Activated T-helper 17 cell treated with anti-CD3 and anti-CD28 coated beads, Interleukin-2, amount 50 U/mL, for 72 hours (primary cell): ENCODE measurements at regions not wholly inside any gene's neighbourhood (a gene's known extent, or its start where the extent isn't known, plus 50 kb on each side); places are given as distances from the start of the nearest gene placed in this dataset.
A peak's percentile ranks its signal among the peaks of the same experiment; 100 is the strongest.

Experiments used
- ATAC-seq: fragments of 150-1000 bp; cut with Tn5 transposase; replicated peaks from 2 replicates; pipeline ENCODE4 v1.10.0; 2021; ENCODE audit warnings: mild to moderate bottlenecking, moderate library complexity
- H3K27ac Mint-ChIP-seq: one replicate; pipeline ENCODE4 v1.8.0; 2022; ENCODE audit warnings: mixed read lengths
- H3K27me3 Mint-ChIP-seq: one replicate; pipeline ENCODE4 v1.8.0; 2022; ENCODE audit warnings: mixed read lengths
- H3K36me3 Mint-ChIP-seq: one replicate; pipeline ENCODE4 v1.8.0; 2022; ENCODE audit warnings: low read depth, mild to moderate bottlenecking, mixed read lengths
- H3K4me1 Mint-ChIP-seq: one replicate; pipeline ENCODE4 v1.8.0; 2022; ENCODE audit warnings: mixed read lengths
- H3K4me3 Mint-ChIP-seq: one replicate; pipeline ENCODE4 v1.8.0; 2022; ENCODE audit warnings: mild to moderate bottlenecking, mixed read lengths
- H3K9me3 Mint-ChIP-seq: one replicate; pipeline ENCODE4 v1.8.0; 2022; ENCODE audit warnings: mixed read lengths

DNA sequence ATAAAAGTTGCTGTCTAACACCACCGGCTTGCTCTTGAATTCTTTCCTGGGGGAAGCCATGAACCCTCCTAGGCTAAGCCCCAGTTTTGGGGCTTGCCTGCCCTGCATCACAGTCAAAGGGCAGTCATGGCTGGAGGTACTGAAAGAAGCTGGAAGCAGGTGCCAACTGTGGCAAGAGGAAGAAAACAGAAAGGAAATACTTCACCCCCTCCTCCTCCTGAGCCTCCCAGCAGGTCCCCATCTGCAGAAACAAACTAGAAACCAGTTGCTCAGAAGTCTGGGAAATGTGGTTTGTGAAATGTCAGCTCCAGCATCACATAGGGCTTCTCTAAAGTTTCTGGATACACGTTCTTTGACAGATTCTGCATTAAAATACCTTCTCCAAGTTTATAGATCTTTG is 150.0 kb upstream of the PSMD7 start:
- peaks cover 2% of the 10 kb centered on the region for H3K27me3 Mint-ChIP-seq
- ATAC-seq, result no peak
- H3K9me3 Mint-ChIP-seq, result no peaks in the 10 kb centered on the region
- no peak overlapping the region for H3K4me3 Mint-ChIP-seq
- no peak overlapping the region for H3K27ac Mint-ChIP-seq
- no peaks in the 10 kb centered on the region for H3K36me3 Mint-ChIP-seq
- H3K4me1 Mint-ChIP-seq, result no peaks in the 10 kb centered on the region

DNA sequence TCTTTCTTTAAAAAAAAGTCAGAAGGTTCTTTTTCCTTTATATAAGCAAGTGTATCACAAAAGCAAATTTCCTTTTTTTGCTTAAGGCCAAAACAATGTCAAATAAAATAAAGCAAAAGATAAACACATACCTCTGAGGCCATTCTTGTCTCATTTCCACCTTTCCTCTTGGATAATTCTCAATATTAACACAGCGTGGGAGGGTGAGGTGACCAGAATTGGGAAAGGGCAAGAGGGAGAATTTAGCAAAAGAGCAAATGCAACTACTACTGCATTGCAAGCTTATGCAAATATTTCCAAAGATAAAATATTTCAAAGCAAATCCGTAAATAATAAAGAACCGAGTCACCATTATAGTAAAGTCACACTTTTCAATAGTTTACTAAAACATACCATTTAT is 153.4 kb upstream of the PSMD7 start:
- no peaks in the 10 kb centered on the region for H3K4me1 Mint-ChIP-seq
- peaks cover 8% of the 10 kb centered on the region for H3K27me3 Mint-ChIP-seq
- ATAC-seq, result no peak
- H3K4me3 Mint-ChIP-seq, result no peak overlapping the region
- H3K9me3 Mint-ChIP-seq, result peaks cover 3% of the 10 kb centered on the region
- no peak overlapping the region for H3K27ac Mint-ChIP-seq
- H3K36me3 Mint-ChIP-seq, result no peaks in the 10 kb centered on the region

DNA sequence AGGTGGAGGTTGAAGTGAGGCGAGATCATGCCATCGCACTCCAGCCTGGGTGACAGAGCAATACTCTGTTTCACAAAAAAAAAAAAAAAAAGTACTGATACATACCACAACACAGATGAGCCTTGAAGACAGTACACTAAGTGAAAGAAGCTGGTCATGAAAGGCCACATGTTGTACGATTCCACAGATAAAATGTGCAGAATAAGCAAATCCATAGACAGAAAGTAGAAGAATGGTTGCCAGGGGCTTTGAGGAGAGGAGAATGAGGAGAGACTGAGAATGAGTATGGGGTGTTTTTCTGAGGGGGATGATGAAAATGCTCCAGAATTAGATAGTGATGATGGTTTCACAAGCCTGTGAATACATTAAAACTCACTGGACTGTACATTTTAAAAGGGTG is 155.6 kb upstream of the PSMD7 start:
- H3K36me3 Mint-ChIP-seq, result no peaks in the 10 kb centered on the region
- no peak for ATAC-seq
- H3K9me3 Mint-ChIP-seq, result peaks cover 3% of the 10 kb centered on the region
- no peaks in the 10 kb centered on the region for H3K4me1 Mint-ChIP-seq
- no peak overlapping the region for H3K4me3 Mint-ChIP-seq
- peaks cover 8% of the 10 kb centered on the region for H3K27me3 Mint-ChIP-seq
- H3K27ac Mint-ChIP-seq, result no peak overlapping the region

DNA sequence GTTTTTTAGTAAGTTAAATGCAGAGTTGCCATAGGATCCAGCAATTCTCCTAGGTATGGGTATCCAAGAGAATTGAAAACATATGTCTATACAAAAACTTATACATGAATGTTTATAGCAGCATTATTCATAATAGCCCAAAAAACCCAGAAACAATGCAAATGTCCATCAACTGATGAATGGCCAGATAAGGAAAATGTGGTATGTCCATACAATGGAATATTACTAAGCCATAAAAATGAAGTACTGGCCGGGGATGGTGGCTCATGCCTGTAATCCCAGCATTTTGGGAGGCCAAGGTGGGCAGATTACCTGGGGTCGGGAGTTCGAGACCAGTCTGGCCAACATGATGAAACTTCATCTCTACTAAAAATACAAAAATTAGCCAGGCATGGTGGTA is 156.1 kb upstream of the PSMD7 start:
- ATAC-seq, result no peak
- Mint-ChIP-seq H3K27me3 (peaks cover 8% of the 10 kb centered on the region), H3K36me3 (no peaks in the 10 kb centered on the region), H3K4me1 (no peaks in the 10 kb centered on the region), H3K27ac (no peak overlapping the region), H3K4me3 (no peak overlapping the region), H3K9me3 (peaks cover 3% of the 10 kb centered on the region)

DNA sequence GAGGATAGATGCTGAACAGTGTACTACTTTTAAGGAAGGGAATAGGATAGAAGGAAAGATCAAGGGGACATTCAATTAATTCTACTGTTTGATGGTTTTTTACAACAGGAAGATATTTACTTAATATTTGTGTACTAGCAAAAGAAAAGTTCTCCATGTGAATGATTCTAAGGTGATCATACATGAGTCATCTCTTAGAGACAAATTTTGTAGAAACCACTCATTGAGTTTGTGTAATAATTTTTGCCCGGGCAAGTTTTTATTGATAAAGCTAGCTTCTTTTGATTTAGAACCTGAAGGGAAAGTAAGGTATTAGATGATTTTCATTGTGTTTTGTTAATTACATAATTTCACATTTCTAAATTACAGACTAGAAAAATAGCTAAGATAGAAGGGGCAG is 172.8 kb upstream of the PSMD7 start:
- H3K27ac Mint-ChIP-seq, result no peak overlapping the region
- peaks cover 4% of the 10 kb centered on the region for H3K9me3 Mint-ChIP-seq
- no peaks in the 10 kb centered on the region for H3K36me3 Mint-ChIP-seq
- H3K4me1 Mint-ChIP-seq, result no peaks in the 10 kb centered on the region
- H3K4me3 Mint-ChIP-seq, result no peak overlapping the region
- no peak for ATAC-seq
- peaks cover 13% of the 10 kb centered on the region for H3K27me3 Mint-ChIP-seq

DNA sequence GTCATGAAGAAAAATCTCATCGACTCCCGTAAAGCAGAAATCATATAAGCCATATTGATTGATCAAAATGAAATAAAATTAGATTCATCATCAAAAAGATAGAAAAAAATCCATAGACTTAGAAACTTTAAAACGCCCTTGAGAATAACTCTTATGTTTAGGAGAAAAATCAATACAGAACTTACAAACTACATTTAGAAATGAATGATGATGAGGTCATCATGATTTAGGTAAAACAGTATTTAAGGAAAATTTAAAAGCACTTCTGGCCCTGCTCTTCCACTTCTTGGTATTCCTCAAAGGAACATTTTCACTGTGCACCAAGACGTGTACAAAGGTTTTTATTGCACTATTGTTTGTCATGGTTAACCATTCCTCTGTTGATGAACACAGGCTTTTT is 173.4 kb upstream of the PSMD7 start:
- H3K4me3 Mint-ChIP-seq, result no peak overlapping the region
- H3K36me3 Mint-ChIP-seq, result no peaks in the 10 kb centered on the region
- H3K27ac Mint-ChIP-seq, result no peak overlapping the region
- H3K4me1 Mint-ChIP-seq, result no peaks in the 10 kb centered on the region
- no peak for ATAC-seq
- H3K27me3 Mint-ChIP-seq, result peaks cover 13% of the 10 kb centered on the region
- H3K9me3 Mint-ChIP-seq, result peaks cover 4% of the 10 kb centered on the region

DNA sequence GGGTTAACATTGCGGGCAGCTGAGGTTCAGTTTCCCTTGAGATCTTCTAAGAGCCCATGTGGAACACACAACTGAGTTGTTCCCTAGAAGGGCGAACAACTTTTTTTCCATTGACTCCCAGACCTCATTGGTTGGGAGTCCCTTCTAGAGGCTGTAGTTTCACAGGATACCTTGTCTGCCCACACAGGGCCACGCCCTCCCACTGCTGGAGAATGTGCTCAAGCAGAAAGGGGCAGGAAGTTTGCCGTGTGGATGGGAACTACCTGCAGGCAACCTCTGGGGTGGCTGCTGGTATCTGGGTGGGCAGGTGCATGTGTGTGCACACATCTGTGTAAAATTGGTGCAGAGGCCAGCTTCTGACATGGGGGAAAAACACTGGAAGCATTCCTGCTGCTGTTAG is 178.8 kb upstream of the PSMD7 start:
- Mint-ChIP-seq H3K9me3 (no peaks in the 10 kb centered on the region), H3K4me1 (no peaks in the 10 kb centered on the region), H3K4me3 (no peak overlapping the region), H3K27me3 (peaks cover 18% of the 10 kb centered on the region), H3K27ac (no peak overlapping the region), H3K36me3 (no peaks in the 10 kb centered on the region)
- ATAC-seq, result no peak

DNA sequence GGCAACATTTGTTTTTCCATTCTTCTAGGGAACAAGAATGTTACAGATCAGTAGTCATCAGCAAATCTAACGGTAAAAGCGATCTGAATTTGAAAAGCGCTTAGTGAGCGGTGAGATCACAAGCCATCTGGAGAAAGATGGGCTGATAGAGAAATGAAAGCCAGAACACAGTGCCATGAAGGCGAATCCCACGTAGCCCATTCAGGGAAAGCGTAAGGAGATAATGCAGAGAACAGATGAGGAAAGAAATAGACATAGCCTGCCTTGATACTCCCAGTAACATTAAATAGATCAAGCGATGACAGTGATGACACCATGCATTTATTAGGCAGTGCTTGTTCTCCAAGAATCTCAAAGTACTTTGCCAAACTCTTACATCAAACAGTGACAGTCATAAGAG is 183.1 kb upstream of the PSMD7 start:
- peaks cover 11% of the 10 kb centered on the region for H3K27me3 Mint-ChIP-seq
- ATAC-seq, result no peak

DNA sequence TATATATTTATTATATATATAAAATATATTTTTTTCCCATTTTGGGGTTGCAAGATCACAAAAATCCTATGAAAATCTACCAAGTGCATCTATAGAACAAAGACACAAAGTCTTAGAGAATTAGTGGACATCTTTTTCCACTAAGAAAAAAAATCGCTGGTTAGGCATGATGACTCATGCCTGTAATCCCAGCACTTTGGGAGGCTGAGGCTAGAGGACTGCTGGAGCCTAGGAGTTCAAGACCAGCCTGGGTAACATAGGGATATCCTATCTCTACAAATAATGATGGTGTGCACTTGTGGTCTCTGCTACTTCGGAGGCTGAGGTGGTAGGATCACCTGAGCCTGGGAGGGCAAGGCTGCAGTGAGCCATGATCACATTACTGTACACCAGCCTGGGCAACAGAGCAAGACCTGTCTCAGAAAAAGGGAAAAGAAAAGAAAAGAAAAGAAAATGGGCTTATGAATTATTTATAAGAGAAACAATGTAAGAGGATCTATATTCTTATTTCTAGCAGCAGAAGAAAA is 185.1 kb upstream of the PSMD7 start:
- H3K4me3 Mint-ChIP-seq, result no peak overlapping the region
- ATAC-seq, result peak; percentile 42
- H3K27me3 Mint-ChIP-seq, result peaks cover 11% of the 10 kb centered on the region
- H3K27ac Mint-ChIP-seq, result no peak overlapping the region
- no peaks in the 10 kb centered on the region for H3K9me3 Mint-ChIP-seq
- no peaks in the 10 kb centered on the region for H3K4me1 Mint-ChIP-seq
- no peaks in the 10 kb centered on the region for H3K36me3 Mint-ChIP-seq

More for the DNA sequence above, 183.1 kb upstream of the PSMD7 start:
- H3K4me3 Mint-ChIP-seq, result no peak overlapping the region
- H3K9me3 Mint-ChIP-seq, result no peaks in the 10 kb centered on the region
- no peaks in the 10 kb centered on the region for H3K36me3 Mint-ChIP-seq
- H3K27ac Mint-ChIP-seq, result no peak overlapping the region
- H3K4me1 Mint-ChIP-seq, result no peaks in the 10 kb centered on the region

DNA sequence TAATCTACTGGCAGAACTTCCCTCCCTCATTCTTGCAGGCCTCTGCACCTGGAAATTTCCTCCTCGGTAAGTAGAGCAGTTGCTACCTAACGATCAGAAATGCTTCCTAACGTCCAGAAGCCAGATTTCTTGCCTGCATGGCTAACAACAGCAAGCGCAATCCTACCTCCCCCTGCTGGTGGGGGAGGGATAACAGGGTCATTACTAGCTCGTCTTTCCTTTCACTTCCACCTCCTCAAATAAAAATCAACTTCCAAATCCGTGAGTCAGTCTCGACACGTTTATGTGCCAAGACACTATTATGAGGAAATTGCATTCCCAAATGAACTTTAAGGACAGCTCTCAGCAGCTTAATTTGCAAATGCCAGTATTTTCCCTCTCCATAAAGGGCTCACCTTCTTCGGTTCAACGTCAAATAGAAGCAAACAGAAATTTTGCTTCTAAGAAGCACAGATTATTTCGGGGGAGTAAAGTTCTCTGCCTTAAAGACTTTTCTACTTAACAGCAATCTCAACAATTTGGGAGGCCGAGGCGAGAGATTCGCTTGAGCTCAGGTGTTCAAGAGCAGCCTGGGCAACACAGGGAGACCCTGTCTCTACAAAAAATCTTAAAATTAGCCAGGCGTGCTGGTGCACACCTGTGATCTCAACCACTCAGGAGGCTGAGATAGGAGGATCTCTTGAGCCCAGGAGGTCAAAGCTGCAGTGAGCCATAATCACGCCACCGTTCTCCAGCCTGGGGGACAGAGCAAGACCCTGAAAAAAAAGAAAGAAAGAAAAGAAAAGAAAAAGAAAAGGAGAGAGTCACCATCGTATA is 188.6 kb upstream of the PSMD7 start:
- peak; percentile 44 for ATAC-seq
- H3K4me1 Mint-ChIP-seq, result no peaks in the 10 kb centered on the region
- H3K4me3 Mint-ChIP-seq, result peak overlapping the region; percentile 17
- no peak overlapping the region for H3K27ac Mint-ChIP-seq
- H3K36me3 Mint-ChIP-seq, result no peaks in the 10 kb centered on the region
- H3K27me3 Mint-ChIP-seq, result peaks cover 3% of the 10 kb centered on the region
- no peaks in the 10 kb centered on the region for H3K9me3 Mint-ChIP-seq

DNA sequence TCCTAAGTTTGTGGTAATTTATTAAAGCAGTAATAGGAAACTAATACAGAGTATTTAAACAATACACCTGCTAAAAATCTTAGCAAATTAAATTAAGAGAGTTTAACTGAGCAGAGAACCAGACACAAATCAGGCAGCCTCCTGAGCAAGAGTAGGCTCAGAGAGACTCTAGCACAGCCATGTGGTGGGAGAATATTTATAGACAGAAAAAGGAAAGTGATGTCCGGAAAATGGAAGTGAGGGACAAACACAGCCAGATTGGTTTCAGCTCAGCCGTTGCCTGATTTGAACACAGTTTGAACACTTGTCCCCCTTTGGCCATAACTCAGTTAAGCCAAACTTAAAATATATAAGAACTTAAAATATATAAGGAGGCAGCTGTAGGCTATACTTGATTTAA is 192.6 kb upstream of the PSMD7 start:
- Mint-ChIP-seq H3K9me3 (no peaks in the 10 kb centered on the region), H3K36me3 (no peaks in the 10 kb centered on the region), H3K4me1 (no peaks in the 10 kb centered on the region), H3K4me3 (no peak overlapping the region), H3K27me3 (peaks cover 3% of the 10 kb centered on the region), H3K27ac (no peak overlapping the region)
- ATAC-seq, result no peak

DNA sequence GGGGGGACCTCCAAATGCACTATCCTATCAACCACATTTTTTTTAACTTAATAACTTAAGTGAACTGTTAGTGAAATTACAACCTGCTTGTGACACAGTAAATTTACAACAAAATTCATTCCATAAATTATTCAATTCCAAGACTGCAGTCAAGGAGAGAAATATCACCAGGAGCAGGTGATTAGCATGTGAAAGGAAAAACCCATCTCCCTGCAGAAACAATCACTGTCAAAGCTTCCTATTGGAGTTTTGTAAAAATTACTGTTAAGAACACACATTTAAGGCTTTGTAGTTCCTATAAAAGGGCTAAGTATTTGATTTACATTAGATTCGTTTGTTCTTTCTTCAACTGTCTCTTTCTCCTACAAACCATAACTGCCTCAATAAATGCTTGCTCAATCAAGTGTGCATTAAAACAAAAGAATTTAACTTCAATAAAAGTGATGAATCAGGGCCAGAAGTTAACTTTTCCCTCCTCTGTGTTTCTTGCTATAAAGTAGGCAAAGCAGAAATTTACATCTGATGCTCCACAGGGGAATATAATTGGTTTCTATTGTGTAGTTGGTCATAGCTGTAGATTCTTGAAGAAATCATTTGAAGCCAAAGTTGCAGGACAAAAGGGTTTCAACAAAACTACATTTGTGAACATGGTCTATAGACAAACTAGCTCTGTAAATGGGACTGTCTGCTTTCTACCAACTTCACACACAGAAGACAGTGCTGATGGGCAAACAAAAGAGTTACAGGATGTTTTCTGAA is 195.1 kb upstream of the PSMD7 start:
- Mint-ChIP-seq H3K27me3 (peaks cover 3% of the 10 kb centered on the region), H3K9me3 (no peaks in the 10 kb centered on the region), H3K4me1 (no peaks in the 10 kb centered on the region), H3K27ac (no peak overlapping the region), H3K36me3 (no peaks in the 10 kb centered on the region), H3K4me3 (no peak overlapping the region)
- ATAC-seq, result no peak

DNA sequence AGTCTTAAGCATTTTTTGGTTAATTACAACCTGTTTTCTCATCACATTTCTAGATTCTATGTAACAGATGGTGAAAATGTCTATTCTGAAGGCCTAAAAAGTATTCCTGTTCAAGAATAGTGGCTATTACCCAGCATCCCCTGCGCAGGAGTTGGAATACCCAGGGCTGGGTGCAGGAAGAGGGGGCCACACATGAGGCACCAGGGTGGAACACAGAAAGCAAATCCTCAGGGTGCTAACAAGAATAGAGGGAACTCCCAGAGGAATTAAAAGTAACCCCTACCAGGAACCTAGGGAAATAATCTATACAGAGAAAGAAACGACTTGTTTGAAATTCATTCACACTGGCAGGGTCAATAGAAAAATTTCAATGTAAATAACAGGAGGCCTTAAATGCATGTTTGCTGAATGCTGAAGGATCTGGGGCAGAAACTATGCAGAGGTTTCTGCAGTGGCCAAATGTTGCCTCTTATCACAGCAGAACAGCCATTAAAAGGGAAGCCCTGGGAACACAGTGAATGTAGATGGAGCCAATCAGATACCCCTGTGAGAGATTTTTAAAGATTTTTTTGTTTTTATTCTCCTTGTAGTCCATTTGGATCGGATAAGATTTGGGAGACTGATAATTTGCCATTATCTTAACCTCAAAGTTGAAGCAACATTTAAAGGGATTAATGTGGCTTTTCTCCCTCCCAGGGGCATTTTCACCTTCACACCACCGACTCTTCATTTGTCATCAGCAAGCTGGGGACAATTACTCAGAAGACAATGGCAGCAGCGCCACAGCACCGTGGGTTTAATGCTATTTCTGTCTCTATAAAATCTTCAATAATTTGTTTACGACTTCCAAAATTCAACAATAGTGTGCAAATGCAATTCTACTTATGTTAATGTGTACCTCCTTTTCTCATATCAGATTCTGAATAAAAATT is 196.0 kb upstream of the PSMD7 start:
- Mint-ChIP-seq H3K27ac (no peak overlapping the region), H3K4me1 (no peaks in the 10 kb centered on the region), H3K9me3 (no peaks in the 10 kb centered on the region), H3K36me3 (no peaks in the 10 kb centered on the region), H3K27me3 (peaks cover 3% of the 10 kb centered on the region), H3K4me3 (no peak overlapping the region)
- ATAC-seq, result no peak

DNA sequence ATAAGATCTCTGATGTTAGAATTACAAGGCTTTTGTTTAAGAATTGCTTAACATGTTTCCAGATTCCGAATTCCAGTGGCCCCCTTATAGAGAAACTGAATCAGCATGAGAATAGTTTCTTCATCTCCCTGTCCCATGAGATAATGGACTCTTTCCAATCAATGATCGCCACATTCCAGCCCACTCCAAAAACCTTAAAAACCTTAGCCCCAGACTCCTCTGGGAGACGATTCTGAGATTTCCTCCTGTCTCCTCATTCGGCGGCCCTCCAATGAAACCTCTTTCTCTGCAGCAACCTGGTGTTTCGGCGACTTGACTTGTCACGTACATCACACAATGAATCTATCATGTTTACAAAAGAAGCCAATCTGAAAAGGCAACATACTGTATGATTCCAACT is 197.1 kb upstream of the PSMD7 start:
- H3K36me3 Mint-ChIP-seq, result no peaks in the 10 kb centered on the region
- H3K4me3 Mint-ChIP-seq, result no peak overlapping the region
- no peaks in the 10 kb centered on the region for H3K4me1 Mint-ChIP-seq
- no peak for ATAC-seq
- no peaks in the 10 kb centered on the region for H3K9me3 Mint-ChIP-seq
- no peaks in the 10 kb centered on the region for H3K27me3 Mint-ChIP-seq
- no peak overlapping the region for H3K27ac Mint-ChIP-seq
